A549 (cell line): ENCODE measurements at regions not wholly inside any gene's neighbourhood (a gene's known extent, or its start where the extent isn't known, plus 50 kb on each side); places are given as distances from the start of the nearest gene placed in this dataset.

Source experiments
- ATAC-seq, 2 experiments: fragments of 200-7000 bp in 1 of 2; fragments of >200 bp in 1 of 2; cut with Nextera tagmentation in 1 of 2; cut with Tn5 transposase in 1 of 2; 3 replicates each; pipeline versions ENCODE4 v1.8.0 to v1.9.1; 2018 to 2020; ENCODE audit warnings: mild to moderate bottlenecking in 1 of 2, moderate library complexity in 1 of 2
- CTCF ChIA-PET: fragments of 300-600 bp; sonication (Branson Sonifier 250); formaldehyde crosslinking; extraction: SDS; loops from one replicate; lab custom pipeline; 2021; ENCODE audit warnings: antibody characterized with exemption, inconsistent platforms; lab: Yijun Ruan, JAX
- POLR2A ChIA-PET: fragments of 350-600 bp; formaldehyde crosslinking; extraction: SDS; loops from one replicate; lab custom pipeline; 2021; ENCODE audit warnings: antibody characterized with exemption, inconsistent platforms; lab: Yijun Ruan, JAX
- DNase-seq, 2 experiments: peaks; one replicate each; pipeline versions ENCODE4 v3.0.0 to v3.0.0-alpha.2; 2011 to 2016; ENCODE audit warnings: low read depth in 1 of 2, low spot score in 1 of 2
- FAIRE-seq: peaks from 2 replicates; lab custom pipeline; 2011; peaks lifted over from hg19 to GRCh38; lab: Jason Lieb, UNC
- H3K27ac ChIP-seq, 2 experiments: fragments of >200 bp; sonication (Bioruptor Twin); formaldehyde crosslinking; 3 replicates each; pipeline ENCODE4 v1.5.1; 2016 to 2017
- H3K4me1 ChIP-seq: fragments of >200 bp; sonication (Bioruptor Twin); formaldehyde crosslinking; 3 replicates; pipeline ENCODE4 v1.6.1; 2016
- H3K4me2 ChIP-seq: fragments of >200 bp; sonication (Bioruptor Twin); formaldehyde crosslinking; 3 replicates; pipeline ENCODE4 v1.6.1; 2016
- H3K4me3 ChIP-seq: fragments of >200 bp; sonication (Bioruptor Twin); formaldehyde crosslinking; 3 replicates; pipeline ENCODE4 v1.5.1; 2016
- H3K9me3 ChIP-seq: fragments of >200 bp; sonication (Bioruptor Twin); formaldehyde crosslinking; 3 replicates; pipeline ENCODE4 v1.6.1; 2016
- CBX8 ChIP-seq: fragments of 200-600 bp; sonication (generic); IDR thresholded peaks from 2 replicates; pipeline ENCODE4 v1.6.1; 2016
- CEBPB ChIP-seq, 2 experiments: fragments of >200 bp in 1 of 2; sonication (Bioruptor Twin) in 1 of 2; formaldehyde crosslinking in 1 of 2; IDR thresholded peaks; 2 replicates each; pipeline ENCODE4 v1.6.1; 2012 to 2016
- EHF ChIP-seq: fragments of 250-450 bp; sonication (Bioruptor Pico); IDR thresholded peaks from 2 replicates; pipeline ENCODE4 v1.5.0; 2020; ENCODE audit warnings: mild to moderate bottlenecking
- ESRRA ChIP-seq: fragments of 150-350 bp; IDR thresholded peaks from 2 replicates; pipeline ENCODE4 v1.6.1; 2014; ENCODE audit warnings: mild to moderate bottlenecking, low read length, borderline replicate concordance
- FOSB ChIP-seq: fragments of 250-450 bp; sonication (Bioruptor Pico); IDR thresholded peaks from 2 replicates; pipeline ENCODE4 v1.5.0; 2020; ENCODE audit warnings: mild to moderate bottlenecking, moderate library complexity
- HDAC2 ChIP-seq: fragments of 200-600 bp; sonication (generic); IDR thresholded peaks from 2 replicates; pipeline ENCODE4 v1.6.1; 2016
- HOXA7 ChIP-seq: fragments of 250-450 bp; sonication (Bioruptor Pico); IDR thresholded peaks from 2 replicates; pipeline ENCODE4 v1.5.0; 2020; ENCODE audit warnings: mild to moderate bottlenecking, moderate library complexity
- HOXB5 ChIP-seq: fragments of 250-450 bp; sonication (Bioruptor Pico); IDR thresholded peaks from 2 replicates; pipeline ENCODE4 v1.5.0; 2020; ENCODE audit warnings: mild to moderate bottlenecking, moderate library complexity
- JUN ChIP-seq, 2 experiments: fragments of >200 bp; sonication (Bioruptor Twin); formaldehyde crosslinking; IDR thresholded peaks; 2 replicates in 1 of 2; 3 replicates in 1 of 2; pipeline ENCODE4 v1.6.1; 2016 to 2017
- JUNB ChIP-seq: fragments of >200 bp; sonication (Bioruptor Twin); formaldehyde crosslinking; IDR thresholded peaks from 2 replicates; pipeline ENCODE4 v1.6.1; 2016
- MAFK ChIP-seq: fragments of 450-650 bp; IDR thresholded peaks from 2 replicates; pipeline ENCODE4 v1.6.1; 2014; ENCODE audit not compliant: partially characterized antibody
- MYC ChIP-seq: IDR thresholded peaks from 2 replicates; pipeline ENCODE4 v1.6.1; 2012; ENCODE audit warnings: mild to moderate bottlenecking, inconsistent platforms, low read length, improper control_type of control experiment, borderline replicate concordance
- POLR2AphosphoS2 ChIP-seq: conservative IDR thresholded peaks from 2 replicates; pipeline ENCODE4 v1.6.1; 2012; ENCODE audit warnings: low read length, improper control_type of control experiment, inconsistent platforms
- RAD21 ChIP-seq, 2 experiments: fragments of >200 bp in 1 of 2; sonication (Bioruptor Twin) in 1 of 2; formaldehyde crosslinking in 1 of 2; IDR thresholded peaks in 1 of 2; conservative IDR thresholded peaks in 1 of 2; 2 replicates in 1 of 2; 3 replicates in 1 of 2; pipeline ENCODE4 v1.6.1; 2012 to 2018; ENCODE audit warnings: inconsistent platforms in 1 of 2
- RARB ChIP-seq: fragments of 250-450 bp; sonication (Bioruptor Pico); IDR thresholded peaks from 2 replicates; pipeline ENCODE4 v1.8.0; 2021; ENCODE audit warnings: mild to moderate bottlenecking, moderate library complexity
- RFX5 ChIP-seq: fragments of 450-650 bp; IDR thresholded peaks from 2 replicates; pipeline ENCODE4 v1.7.1; 2014; ENCODE audit warnings: antibody characterized with exemption, mild to moderate bottlenecking, moderate library complexity
- SREBF2 ChIP-seq: fragments of 450-650 bp; IDR thresholded peaks from 2 replicates; pipeline ENCODE4 v1.6.1; 2014; ENCODE audit warnings: mild to moderate bottlenecking, moderate library complexity
- TP53 ChIP-seq: fragments of 250-450 bp; sonication (Bioruptor Pico); IDR thresholded peaks from 2 replicates; pipeline ENCODE4 v1.5.0; 2021; ENCODE audit warnings: mild to moderate bottlenecking, moderate library complexity
- ZFP36 ChIP-seq: fragments of 450-650 bp; IDR thresholded peaks from 2 replicates; pipeline ENCODE4 v1.6.1; 2014; ENCODE audit warnings: borderline replicate concordance; ENCODE audit not compliant: partially characterized antibody
- ZNF302 ChIP-seq: fragments of 250-450 bp; sonication (Bioruptor Pico); IDR thresholded peaks from 2 replicates; pipeline ENCODE4 v1.9.0; 2021; ENCODE audit warnings: inconsistent platforms, mild to moderate bottlenecking, moderate library complexity
- WGBS: methylation state at CpG from one replicate; pipeline ENCODE4 v1.1.6; 2017; ENCODE audit errors: missing lambda C conversion rate; 5-methylcytosine and 5-hydroxymethylcytosine counted together
- TF ChIP-seq, protein P1 (sequence below): fragments of >200 bp; sonication (Bioruptor Twin); formaldehyde crosslinking; IDR thresholded peaks from 3 replicates; pipeline ENCODE4 v1.5.1; 2016
- TF ChIP-seq, protein P2 (sequence below): fragments of >200 bp; sonication (Bioruptor Twin); formaldehyde crosslinking; IDR thresholded peaks from 2 replicates; pipeline ENCODE4 v1.6.1; 2016

DNA sequence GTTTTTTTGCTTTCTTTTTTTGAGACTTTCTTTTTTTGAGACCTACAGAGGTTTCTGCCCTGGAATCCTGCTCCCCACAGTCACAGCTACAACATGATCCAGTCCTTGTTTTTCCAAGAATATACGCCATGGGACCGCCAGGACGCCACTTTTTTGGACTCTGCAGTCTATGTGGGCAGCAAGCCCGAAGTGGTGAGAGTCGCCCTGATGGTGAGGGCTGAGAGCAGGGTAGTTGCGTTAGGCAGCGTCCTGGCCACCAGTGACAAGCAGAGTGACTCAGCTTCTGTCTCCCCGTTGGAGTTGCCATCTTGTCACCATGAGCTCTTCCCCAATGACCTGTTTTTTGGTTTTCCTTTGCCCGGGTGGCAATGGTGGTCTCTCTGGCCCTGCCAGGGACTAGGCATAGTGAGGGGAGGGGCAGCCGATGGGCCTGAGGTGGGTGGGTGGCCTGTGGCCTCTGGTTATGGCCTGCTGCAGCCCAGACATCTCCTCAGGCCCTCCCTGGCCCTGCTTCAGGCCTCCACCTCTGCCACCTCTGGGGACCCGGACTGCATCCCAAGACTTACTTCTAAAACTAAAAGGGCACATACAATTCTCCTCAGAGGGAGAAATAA, 88.0 kb upstream of the MALRD1 start:
- Histone ChIP-seq H3K4me2 (no peak overlapping the region), H3K4me3 (no peak overlapping the region), H3K9me3 (no peaks in the 10 kb centered on the region)
- 23% methylated on average over 8 of the region's 11 CpGs for whole genome bisulfite sequencing
- FAIRE-seq = no peak
- CTCF ChIA-PET = no interaction called here
- no peak for DNase-seq
- POLR2A ChIA-PET = no interaction called here
- no peak for TF ChIP-seq EHF (CRISPR knock-in tag)
- TF ChIP-seq, all 56 proteins: peak for 0
- H3K4me1 ChIP-seq = no peaks in the 10 kb centered on the region
- ATAC-seq = no peak
- H3K27ac ChIP-seq = no peak overlapping the region

DNA sequence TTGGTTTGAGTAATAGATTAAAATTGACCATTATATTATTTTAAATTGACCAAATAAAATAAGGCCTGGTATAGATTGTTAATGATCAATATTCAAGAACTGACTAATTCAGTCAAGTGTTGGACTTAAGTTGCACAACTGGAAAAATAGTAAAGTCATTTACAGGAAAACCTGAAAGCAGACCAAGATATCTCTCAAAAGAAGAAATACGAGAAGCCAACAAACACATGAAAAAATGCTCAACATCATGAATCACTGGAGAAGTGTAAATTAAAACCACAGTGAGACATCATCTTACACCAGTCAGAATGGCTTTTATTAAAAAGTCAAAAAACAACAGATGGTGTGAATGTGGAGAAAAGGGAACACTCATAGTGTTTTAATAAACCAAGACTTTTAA, 80.4 kb upstream of the MALRD1 start:
- no peaks in the 10 kb centered on the region for H3K4me1 ChIP-seq
- CTCF ChIA-PET = no interaction called here
- H3K4me3 ChIP-seq = no peak overlapping the region
- no peak overlapping the region for H3K27ac ChIP-seq
- no peaks in the 10 kb centered on the region for H3K9me3 ChIP-seq
- WGBS = 9% methylated on average over 1 of the region's 1 CpG
- no peak overlapping the region for H3K4me2 ChIP-seq
- POLR2A ChIA-PET = no interaction called here
- TF ChIP-seq ZNF302 (CRISPR knock-in tag) = no peak
- TF ChIP-seq FOSB = no peak
- no peak for TF ChIP-seq TP53 (CRISPR knock-in tag)
- TF ChIP-seq, protein P1, sequence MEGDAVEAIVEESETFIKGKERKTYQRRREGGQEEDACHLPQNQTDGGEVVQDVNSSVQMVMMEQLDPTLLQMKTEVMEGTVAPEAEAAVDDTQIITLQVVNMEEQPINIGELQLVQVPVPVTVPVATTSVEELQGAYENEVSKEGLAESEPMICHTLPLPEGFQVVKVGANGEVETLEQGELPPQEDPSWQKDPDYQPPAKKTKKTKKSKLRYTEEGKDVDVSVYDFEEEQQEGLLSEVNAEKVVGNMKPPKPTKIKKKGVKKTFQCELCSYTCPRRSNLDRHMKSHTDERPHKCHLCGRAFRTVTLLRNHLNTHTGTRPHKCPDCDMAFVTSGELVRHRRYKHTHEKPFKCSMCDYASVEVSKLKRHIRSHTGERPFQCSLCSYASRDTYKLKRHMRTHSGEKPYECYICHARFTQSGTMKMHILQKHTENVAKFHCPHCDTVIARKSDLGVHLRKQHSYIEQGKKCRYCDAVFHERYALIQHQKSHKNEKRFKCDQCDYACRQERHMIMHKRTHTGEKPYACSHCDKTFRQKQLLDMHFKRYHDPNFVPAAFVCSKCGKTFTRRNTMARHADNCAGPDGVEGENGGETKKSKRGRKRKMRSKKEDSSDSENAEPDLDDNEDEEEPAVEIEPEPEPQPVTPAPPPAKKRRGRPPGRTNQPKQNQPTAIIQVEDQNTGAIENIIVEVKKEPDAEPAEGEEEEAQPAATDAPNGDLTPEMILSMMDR = no peak
- no peak for TF ChIP-seq POLR2AphosphoS2
- no peak for TF ChIP-seq ESRRA
- TF ChIP-seq CEBPB (IDR thresholded peaks at IDR 0.05) = no peak
- no peak for TF ChIP-seq CBX8
- TF ChIP-seq, protein P2, sequence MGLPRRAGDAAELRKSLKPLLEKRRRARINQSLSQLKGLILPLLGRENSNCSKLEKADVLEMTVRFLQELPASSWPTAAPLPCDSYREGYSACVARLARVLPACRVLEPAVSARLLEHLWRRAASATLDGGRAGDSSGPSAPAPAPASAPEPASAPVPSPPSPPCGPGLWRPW = no peak
- no peak for TF ChIP-seq HOXA7 (CRISPR knock-in tag)
- no peak for TF ChIP-seq SREBF2
- no peak for TF ChIP-seq JUNB
- no peak for TF ChIP-seq HDAC2
- TF ChIP-seq HOXB5 = no peak
- TF ChIP-seq JUN (IDR thresholded peaks at IDR 0.05) = no peak
- DNase-seq = no peak
- ATAC-seq = no peak
- FAIRE-seq = no peak

DNA sequence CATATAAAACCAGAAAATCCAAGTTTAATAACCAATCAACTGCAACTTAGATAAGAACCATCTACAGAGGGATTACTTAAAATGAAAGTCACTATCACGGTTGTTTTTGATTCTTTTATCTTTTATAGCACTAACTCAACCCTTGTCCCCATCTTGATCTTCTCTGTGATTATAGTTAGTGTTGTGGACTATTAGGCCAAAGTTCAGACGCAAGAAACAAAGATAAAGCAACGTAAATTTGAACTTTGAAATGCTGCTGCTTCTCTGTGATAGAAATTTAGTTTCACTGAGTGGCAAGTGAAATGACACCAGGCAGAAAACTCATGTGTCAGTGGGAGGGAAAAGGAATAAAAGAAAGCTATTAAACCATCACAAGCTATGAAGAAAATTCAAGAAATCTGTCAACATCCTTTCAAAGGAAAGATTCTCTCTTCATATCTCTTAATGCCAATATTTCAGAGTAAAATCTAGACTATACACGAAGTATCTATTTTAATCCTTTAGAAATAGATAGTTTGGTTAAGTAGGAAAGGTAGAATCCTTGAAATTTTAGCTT, 71.8 kb upstream of the MALRD1 start:
- TF ChIP-seq RAD21 (conservative IDR thresholded peaks at IDR 0.05 in 1 of 2, IDR thresholded peaks at IDR 0.05 in 1 of 2) (no peak), SREBF2 (no peak)
- FAIRE-seq = no peak
- CTCF ChIA-PET = no interaction called here
- POLR2A ChIA-PET = no interaction called here
- no peak for DNase-seq
- Histone ChIP-seq H3K4me3 (no peak overlapping the region), H3K4me1 (no peaks in the 10 kb centered on the region), H3K27ac (no peak overlapping the region), H3K9me3 (no peaks in the 10 kb centered on the region), H3K4me2 (no peak overlapping the region)
- no peak for ATAC-seq
- 9% methylated on average over 4 of the region's 4 CpGs for WGBS

DNA sequence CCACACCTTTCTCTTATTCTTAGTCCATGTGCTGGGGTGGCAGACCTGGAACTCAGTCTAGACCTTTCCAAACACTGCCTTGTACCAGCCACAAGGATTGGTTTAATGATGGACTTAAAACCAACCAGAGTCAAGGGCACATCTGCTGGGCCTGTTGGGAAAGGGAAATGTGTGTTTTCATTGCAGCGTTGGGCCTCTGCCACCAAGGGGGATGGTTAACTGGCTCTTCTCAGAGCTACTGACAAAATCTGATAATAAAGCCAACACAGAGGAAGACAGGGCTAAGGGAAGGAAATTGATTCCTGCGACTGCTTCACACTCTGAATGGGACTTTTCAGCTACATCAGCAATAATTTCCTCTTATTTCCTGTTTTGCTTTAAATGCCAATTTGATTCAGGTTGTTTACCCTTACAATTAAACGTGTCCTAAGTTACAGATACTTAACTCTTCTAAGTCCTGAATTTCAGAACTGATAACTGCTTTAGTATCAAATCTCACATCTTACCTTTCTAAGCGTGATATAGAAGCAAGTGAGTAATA, 68.4 kb upstream of the MALRD1 start:
- ChIA-PET CTCF (interaction anchor here (0.6 kb wide), 1 partner anchor 31 kb away, joined by 4 read pairs; no protein-coding TSS in a partner anchor), POLR2A (no interaction called here)
- Histone ChIP-seq H3K4me3 (no peak overlapping the region), H3K4me2 (no peak overlapping the region), H3K4me1 (no peaks in the 10 kb centered on the region), H3K9me3 (no peaks in the 10 kb centered on the region), H3K27ac (no peak overlapping the region)
- FAIRE-seq (no peak), DNase-seq (no peak), ATAC-seq (no peak)
- TF ChIP-seq SREBF2 (no peak), RFX5 (no peak), RAD21 (conservative IDR thresholded peaks at IDR 0.05 in 1 of 2, IDR thresholded peaks at IDR 0.05 in 1 of 2) (no peak), RARB (CRISPR knock-in tag) (no peak), MYC (no peak), ZFP36 (no peak), MAFK (peak; percentile 73), ZNF302 (CRISPR knock-in tag) (no peak)
- 7% methylated on average over 4 of the region's 4 CpGs for WGBS
